ENCODE measurements at regions not wholly inside any gene's neighbourhood (a gene's known extent, or its start where the extent isn't known, plus 50 kb on each side); places are given as distances from the start of the nearest gene placed in this dataset.

DNA sequence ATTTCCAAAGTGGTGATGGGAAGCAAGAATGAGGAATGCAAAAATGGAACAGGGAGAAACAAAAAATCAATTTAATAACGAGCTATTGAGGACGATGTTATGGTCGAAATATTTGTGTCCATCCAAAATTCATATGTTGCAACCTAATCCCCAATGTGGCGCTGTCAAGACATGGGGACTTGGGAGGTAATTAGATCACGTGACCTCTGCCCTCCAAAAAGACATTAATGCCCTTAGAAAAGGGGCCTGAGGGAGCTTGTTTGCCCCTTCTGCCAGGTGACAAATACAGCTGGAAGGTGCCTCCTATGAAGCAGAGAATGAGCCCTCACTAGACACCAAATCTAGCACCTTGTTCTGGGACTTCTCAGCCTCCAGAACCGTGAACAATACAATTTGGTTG is 315.2 kb upstream of the CDH9 start:
- Histone ChIP-seq H2BK120ac (ENCODE audit: low read depth, low read length, poor library complexity, severe bottlenecking) (no peak overlapping the region), H3K18ac (ENCODE audit: insufficient read length, low read depth, low read length) (no peak overlapping the region), H2AK5ac (ENCODE audit: insufficient read length, low read length) (no peak overlapping the region), H3K23ac (ENCODE audit: insufficient read length, low read depth, low read length) (no peak overlapping the region), H3K4ac (ENCODE audit: low read depth, low read length) (no peak overlapping the region), H3K14ac (ENCODE audit: insufficient read depth, low read length) (no peak overlapping the region), H3K56ac (ENCODE audit: insufficient read length, low read depth, low read length) (no peak overlapping the region), H3K79me1 (ENCODE audit: insufficient read depth, low read depth, low read length, poor library complexity, severe bottlenecking) (no peaks in the 10 kb centered on the region), H3K9me3 (ENCODE audit: control insufficient read depth, low read depth, low read length) (no peaks in the 10 kb centered on the region), H2BK20ac (ENCODE audit: low read depth, low read length, poor library complexity, severe bottlenecking) (no peak overlapping the region), H2BK12ac (ENCODE audit: insufficient read length, low read depth, low read length) (no peak overlapping the region), H4K20me1 (ENCODE audit: control insufficient read depth, insufficient read depth, insufficient read length) (no peaks in the 10 kb centered on the region), H3K27ac (ENCODE audit: insufficient read length, low read depth, low read length) (no peak overlapping the region), H3T11ph (ENCODE audit: low read length) (no peak overlapping the region), H4K5ac (ENCODE audit: insufficient read length, low read depth, low read length) (no peak overlapping the region), H4K8ac (replicated peaks; ENCODE audit: insufficient read length, low read depth, low read length) (no peak overlapping the region), H2BK5ac (ENCODE audit: insufficient read length, low read length) (no peak overlapping the region), H3K4me2 (ENCODE audit: insufficient read depth, insufficient read length, low read length) (no peak overlapping the region), H3K27me3 (ENCODE audit: insufficient read depth, low read length) (no peaks in the 10 kb centered on the region), H4K91ac (ENCODE audit: insufficient read length, low read depth, low read length) (no peak overlapping the region), H3K23me2 (ENCODE audit: insufficient read length, low read depth, low read length, poor library complexity, severe bottlenecking) (no peaks in the 10 kb centered on the region), H3K79me2 (ENCODE audit: insufficient read depth, low read length) (no peaks in the 10 kb centered on the region), H3K9ac (ENCODE audit: extremely low read depth, insufficient read length, low read length) (no peak overlapping the region), H2AFZ (ENCODE audit: low read length) (no peak overlapping the region), H3K4me1 (ENCODE audit: insufficient read depth, low read length) (no peaks in the 10 kb centered on the region), H2BK15ac (ENCODE audit: low read depth, low read length) (no peak overlapping the region)
- Mint-ChIP-seq H3K27ac (no peak overlapping the region), H3K9me3 (no peaks in the 10 kb centered on the region), H3K4me3 (no peak overlapping the region), H3K4me1 (no peaks in the 10 kb centered on the region), H3K36me3 (ENCODE audit: insufficient read depth in 1 of 3, low read depth in 3 of 3) (no peaks in the 10 kb centered on the region; a peak in 1 of 7 replicates), H3K27me3 (ENCODE audit: low read depth) (no peaks in the 10 kb centered on the region)
- no CpG with 5 or more reads among the region's 6 CpGs for WGBS (ENCODE audit: extremely low coverage, insufficient read length, low lambda C conversion rate)
- no peak for TF ChIP-seq CTCF (conservative IDR thresholded peaks at IDR 0.05)
- DNase-seq: no peak

Measured in H9 (cell line).